HG03196 (cell line): ENCODE measurements at regions not wholly inside any gene's neighbourhood (a gene's known extent, or its start where the extent isn't known, plus 50 kb on each side); places are given as distances from the start of the nearest gene placed in this dataset.

Experiments
- ATAC-seq: cut with Tn5 transposase; IDR thresholded peaks from one replicate; pipeline ENCODE4 v1.9.1; 2021; ENCODE audit not compliant: unreplicated experiment

- ATAC-seq: no peak
These were observed 334.1 kb upstream of the GRM7 start for GRCh38 chr3:6526861-6527260.

DNA sequence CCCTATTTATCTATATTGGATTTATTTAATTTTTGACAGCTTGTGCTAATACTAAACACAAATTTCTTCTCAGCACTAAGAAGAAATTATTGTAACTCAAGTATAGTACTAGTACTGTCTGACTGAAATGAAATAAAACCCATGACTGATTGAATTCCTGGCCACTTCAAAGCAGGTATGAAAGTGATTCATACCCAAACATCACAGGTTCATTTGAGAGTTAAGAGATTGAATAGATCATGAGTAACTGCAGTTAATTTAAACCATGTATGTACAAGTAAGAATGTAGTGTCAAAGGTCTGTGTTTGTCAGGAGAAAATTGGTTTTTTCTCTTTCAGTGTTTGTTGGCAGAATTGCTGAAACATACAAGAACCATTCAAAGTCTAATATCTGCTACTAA, 332.0 kb upstream of the GRM7 start:
- ATAC-seq: no peak

DNA sequence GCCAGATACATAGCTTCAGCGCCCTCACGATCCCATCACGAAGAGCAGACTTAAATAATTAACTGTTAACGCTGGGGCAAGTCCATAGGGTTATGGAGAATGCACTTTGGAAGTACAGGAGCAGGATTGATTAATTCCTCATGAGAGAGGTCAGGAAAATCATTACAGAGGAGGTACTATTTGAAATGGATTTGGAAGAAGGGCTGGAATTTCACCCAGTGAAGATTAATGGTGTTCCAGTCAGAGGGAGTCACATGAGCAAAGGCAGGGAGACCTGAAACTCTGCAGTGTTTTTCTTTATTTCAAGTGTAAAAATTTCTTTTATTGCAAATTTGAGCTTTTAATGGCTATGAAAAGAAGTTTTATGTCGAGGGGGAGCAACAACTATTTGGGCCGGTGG, 329.8 kb upstream of the GRM7 start:
- ATAC-seq: no peak

- ATAC-seq: no peak
These were observed 328.8 kb upstream of the GRM7 start for GRCh38 chr3:6532101-6532500.

DNA sequence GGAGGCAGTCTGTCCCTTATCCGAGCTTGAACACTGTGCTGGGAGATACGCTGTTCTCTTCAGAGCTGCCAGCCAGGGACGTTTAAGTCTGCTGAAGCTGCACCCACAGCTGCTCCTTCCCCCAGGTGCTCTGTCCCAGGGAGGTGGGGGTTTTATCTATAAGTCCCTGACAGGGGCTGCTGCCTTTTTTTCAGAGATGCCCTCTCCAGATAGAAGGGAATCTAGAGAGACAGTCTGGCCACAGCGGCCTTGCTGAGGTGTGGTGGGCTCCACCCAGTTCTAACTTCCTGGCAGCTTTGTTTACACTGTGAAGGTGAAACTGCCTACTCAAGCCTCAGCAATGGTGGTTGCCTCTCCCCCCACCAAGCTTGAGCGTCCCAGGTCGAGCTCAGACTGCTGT, 319.9 kb upstream of the GRM7 start:
- no peak for ATAC-seq

DNA sequence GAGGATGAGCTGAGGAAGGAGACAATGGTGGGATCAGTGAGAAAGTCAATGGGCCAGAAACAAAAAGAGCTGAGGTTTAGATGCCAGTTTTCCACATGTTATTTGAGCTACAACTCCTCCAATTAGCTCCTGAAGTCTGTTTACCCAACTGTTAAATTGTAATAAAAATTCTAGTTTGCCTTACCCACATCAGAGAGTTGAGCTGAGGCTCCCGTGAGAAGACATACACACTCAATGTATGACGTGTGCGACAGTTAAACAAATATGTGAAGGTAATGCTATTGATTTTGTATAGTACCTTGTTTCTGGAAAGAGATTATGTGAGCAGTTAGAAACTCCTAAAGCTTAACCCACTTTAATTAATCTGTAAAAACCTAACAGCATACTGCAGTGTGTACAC, 318.1 kb upstream of the GRM7 start:
- ATAC-seq: no peak

DNA sequence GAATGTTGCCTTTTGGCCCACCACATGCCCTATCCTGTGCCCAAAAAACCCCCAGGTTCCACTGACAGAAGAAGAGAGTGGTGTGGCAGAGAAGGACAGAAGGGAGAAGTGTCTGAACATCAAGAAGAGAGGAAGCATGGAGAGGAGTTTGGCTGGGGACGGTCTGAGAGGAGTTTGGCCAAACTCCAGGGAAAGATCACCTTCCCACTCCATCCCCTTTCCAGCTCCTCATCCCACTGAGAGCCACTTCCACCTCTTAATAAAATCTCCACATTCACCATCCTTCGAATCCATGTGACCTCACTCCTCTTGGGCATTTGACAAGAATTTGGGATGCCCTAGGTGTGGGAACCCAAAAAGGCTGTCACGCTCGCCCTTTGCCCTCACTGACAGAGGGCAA, 311.6 kb upstream of the GRM7 start:
- ATAC-seq: no peak

DNA sequence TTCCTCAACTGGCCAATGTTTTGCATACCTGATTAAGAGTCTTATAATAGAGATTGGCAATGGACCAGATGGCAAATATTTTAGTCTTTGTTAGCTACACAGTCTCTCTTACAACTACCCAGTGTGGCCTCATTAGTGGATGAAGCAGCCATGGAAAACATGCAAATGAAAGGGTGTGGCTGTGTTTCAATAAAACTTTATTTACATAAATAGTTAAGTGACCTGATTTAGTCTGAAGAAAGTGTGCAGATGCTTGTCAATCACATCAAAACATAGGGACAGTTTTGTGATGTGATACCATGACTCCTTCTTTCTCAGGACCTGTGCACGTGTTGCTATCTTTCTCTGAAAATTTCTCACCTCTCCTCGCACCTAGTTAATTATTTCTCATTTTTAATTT, 309.8 kb upstream of the GRM7 start:
- no peak for ATAC-seq

GRCh38 chr3:6560259-6560658, 300.7 kb upstream of the GRM7 start:
- ATAC-seq: no peak

DNA sequence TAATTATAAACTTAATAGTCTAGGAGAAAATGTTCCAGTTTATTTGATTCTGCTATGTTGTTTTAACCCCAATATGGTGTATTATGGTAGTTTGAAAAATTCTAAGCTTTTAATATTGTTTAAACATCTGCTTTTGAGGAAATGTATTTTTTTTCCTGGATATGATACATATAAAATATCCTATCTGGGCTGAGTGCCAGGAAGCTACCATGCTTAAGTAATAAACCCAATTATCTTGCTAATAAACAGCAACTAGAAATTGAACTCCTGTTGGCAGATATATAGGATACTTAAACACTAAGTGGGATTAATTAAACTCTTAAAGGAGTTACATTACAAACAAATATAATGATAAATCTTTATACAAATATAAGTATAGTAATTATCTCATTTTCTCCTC, 293.7 kb upstream of the GRM7 start:
- no peak for ATAC-seq

- no peak for ATAC-seq
These were observed 291.9 kb upstream of the GRM7 start for GRCh38 chr3:6568999-6569493.

DNA sequence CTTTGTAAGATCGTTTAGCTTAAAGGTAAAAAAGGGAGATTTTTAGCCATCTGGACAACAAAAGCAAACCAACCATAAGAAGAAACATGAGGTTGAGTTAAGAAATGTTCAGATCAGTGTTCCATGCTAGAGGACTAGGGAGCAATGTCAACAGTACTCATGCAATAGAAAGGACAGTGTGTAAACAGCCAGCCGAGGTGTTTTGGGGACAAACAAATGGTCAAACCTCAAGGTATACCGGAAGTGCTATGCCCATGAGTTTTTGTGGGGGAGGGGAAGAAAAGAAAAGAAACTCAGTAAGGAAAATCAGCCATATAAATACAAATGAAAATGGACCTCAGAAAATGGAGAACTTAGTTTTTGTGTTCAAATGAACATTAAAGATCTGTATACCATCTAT, 289.5 kb upstream of the GRM7 start:
- no peak for ATAC-seq

DNA sequence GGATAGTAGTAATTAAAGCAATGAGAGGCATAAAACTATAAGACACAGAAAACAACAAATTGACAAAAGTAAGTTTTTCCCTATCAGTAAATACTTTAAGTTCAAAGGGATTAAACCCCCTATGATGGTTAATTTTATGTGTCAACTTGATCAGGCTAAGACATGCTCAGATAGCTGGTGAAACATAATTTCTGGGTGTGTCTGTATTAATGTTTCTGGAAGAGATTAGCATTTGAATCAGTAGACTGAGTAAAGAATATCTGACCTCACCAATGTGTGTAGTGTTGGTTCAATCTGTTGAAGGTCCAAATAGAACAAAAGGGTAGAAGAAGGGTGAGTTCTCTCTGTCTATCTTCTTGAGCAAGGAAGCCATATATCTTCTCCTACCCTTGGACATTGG, 283.3 kb upstream of the GRM7 start:
- ATAC-seq: no peak

- ATAC-seq: no peak
These were observed 282.4 kb upstream of the GRM7 start for GRCh38 chr3:6578526-6578925.

GRCh38 chr3:6580808-6581207, 280.1 kb upstream of the GRM7 start:
- no peak for ATAC-seq

GRCh38 chr3:6585360-6585759, 275.6 kb upstream of the GRM7 start:
- no peak for ATAC-seq

- ATAC-seq: no peak
These were observed 260.7 kb upstream of the GRM7 start for GRCh38 chr3:6600237-6600636.

- no peak for ATAC-seq
These were observed 259.5 kb upstream of the GRM7 start for GRCh38 chr3:6601374-6601773.

GRCh38 chr3:6602329-6602728, 258.6 kb upstream of the GRM7 start:
- no peak for ATAC-seq

GRCh38 chr3:6605227-6605626, 255.7 kb upstream of the GRM7 start:
- no peak for ATAC-seq

DNA sequence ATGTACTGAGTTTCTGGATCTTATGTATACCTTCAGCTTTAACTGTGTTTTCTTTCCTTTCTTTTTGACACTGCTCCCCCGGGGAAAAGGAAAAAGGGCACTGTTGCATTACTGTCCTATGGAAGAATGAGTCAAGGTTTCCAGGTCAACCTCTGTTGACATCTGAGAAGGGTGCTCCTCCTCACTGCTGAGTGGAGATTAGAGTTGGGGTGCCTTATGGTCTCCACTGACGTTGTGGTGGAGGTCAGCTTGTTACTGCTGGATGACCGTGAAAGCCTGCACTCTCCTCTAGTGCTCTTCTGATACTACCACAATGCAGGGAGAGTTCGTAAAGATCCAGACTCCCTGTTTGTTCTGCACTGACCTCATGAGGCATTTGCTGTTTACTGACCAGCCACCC, 252.1 kb upstream of the GRM7 start:
- no peak for ATAC-seq

- no peak for ATAC-seq
These were observed 248.8 kb upstream of the GRM7 start for GRCh38 chr3:6612034-6612616.

DNA sequence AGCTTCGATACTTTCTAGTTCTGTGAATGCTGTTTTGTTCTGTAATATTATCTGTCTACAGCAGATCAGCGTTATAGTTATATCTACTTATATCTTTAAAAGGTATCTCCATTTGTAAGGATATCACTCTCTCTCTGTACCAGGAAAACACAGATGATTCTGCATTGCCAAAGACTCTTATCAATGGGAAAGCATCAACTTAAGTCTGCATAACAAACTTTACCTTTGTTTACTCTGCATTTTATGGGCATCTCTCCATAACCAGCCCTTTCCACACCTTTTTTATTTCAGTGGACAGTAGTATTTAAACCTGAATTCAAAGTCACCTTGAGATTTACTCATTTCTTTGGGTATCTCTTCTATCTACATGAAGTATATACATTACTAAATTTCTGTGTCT, 238.7 kb upstream of the GRM7 start:
- no peak for ATAC-seq

DNA sequence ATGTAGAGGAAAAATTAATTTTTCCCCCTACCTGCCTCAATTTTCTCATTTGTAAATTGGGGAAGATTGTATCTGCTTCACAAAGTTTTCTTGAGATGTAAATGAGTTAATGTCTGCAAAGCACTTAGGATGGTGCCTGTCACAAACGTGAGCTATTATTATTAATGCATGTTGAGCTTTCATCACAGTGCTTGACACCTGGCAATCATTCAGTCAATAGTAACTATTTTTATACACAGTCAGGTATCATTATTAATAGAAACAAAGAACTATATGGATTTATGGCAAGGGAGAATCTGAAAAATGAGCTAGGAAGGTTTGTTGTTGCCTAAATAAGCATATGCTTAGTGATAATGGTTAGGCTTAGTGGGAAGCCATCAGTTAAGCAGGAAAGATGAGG, 238.2 kb upstream of the GRM7 start:
- ATAC-seq: no peak
